Kidney (tissue), 13 donors: ENCODE measurements at regions not wholly inside any gene's neighbourhood (a gene's known extent, or its start where the extent isn't known, plus 50 kb on each side); places are given as distances from the start of the nearest gene placed in this dataset.
A peak's percentile ranks its signal among the peaks of the same experiment; 100 is the strongest.

Source experiments
- DNase-seq, 5 donors: peaks; one replicate each; pipeline ENCODE4 v3.0.0-alpha.2; 2013 to 2020
- FAIRE-seq: peaks from 2 replicates; lab custom pipeline; 2012; peaks lifted over from hg19 to GRCh38; lab: Jason Lieb, UNC
- H3K27ac ChIP-seq, 2 donors: one replicate each; pipeline ENCODE4 v1.7.0; 2013; ENCODE audit warnings: low read depth in 2 of 2, low read length in 2 of 2, inconsistent platforms in 1 of 2
- H3K27me3 ChIP-seq: one replicate; pipeline ENCODE4 v1.7.1; 2013; ENCODE audit warnings: low read length, inconsistent platforms; ENCODE audit not compliant: control insufficient read depth, insufficient read depth
- H3K36me3 ChIP-seq, 3 donors: one replicate each; pipeline versions ENCODE4 v1.7.0 to v1.7.1; 2013; ENCODE audit warnings: low read length in 3 of 3, control low read depth in 1 of 3, inconsistent platforms in 1 of 3; ENCODE audit not compliant: insufficient read depth in 3 of 3, control insufficient read depth in 2 of 3
- H3K4me1 ChIP-seq, 3 donors: one replicate each; pipeline versions ENCODE4 v1.7.0 to v1.7.1; 2013; ENCODE audit warnings: low read length in 3 of 3, inconsistent platforms in 1 of 3, low read depth in 1 of 3; ENCODE audit not compliant: control insufficient read depth in 2 of 3, insufficient read depth in 2 of 3
- H3K4me3 ChIP-seq, 3 donors: one replicate each; pipeline versions ENCODE4 v1.7.0 to v1.8.1; 2013; ENCODE audit warnings: low read length in 3 of 3, control low read depth in 1 of 3, inconsistent platforms in 1 of 3
- H3K9ac ChIP-seq, 3 donors: one replicate each; pipeline versions ENCODE4 v1.7.0 to v1.7.1; 2013; ENCODE audit warnings: low read length in 3 of 3, control low read depth in 1 of 3, inconsistent platforms in 1 of 3
- H3K9me3 ChIP-seq, 3 donors: one replicate each; pipeline versions ENCODE4 v1.7.0 to v1.7.1; 2013; ENCODE audit warnings: low read length in 3 of 3, control low read depth in 1 of 3, inconsistent platforms in 1 of 3; ENCODE audit not compliant: control insufficient read depth in 2 of 3, insufficient read depth in 1 of 3
- intact Hi-C: fragments of 100-400 bp; cut with DNase I; formaldehyde crosslinking; loops from one replicate; pipeline ENCODE4 v1.11.1; 2022
- TF ChIP-seq, protein P1 (sequence below): IDR thresholded peaks from 3 replicates; pipeline ENCODE4 v1.5.1; 2012; ENCODE audit warnings: mild to moderate bottlenecking, moderate library complexity, borderline replicate concordance; ENCODE audit not compliant: insufficient read depth; ENCODE audit errors: extremely low read depth
- donor health status: control.
- donor health status: control.
- donor health status: control.
- donor health status: control.
- donor health status: control.
- donor health status: DM: yes; HTN: yes; CAD: no.
- donor health status: Normal renal cell carcinoma (clear cell type).

GRCh38 chr15:37731146-37731746, 203.2 kb upstream of the TMCO5A start:
- intact Hi-C loops, result no loop called here
- FAIRE-seq, result no peak
- H3K9me3 ChIP-seq, result no peaks in the 10 kb centered on the region

GRCh38 chr15:37733628-37734027, 200.8 kb upstream of the TMCO5A start:
- DNase-seq (no peak), FAIRE-seq (no peak)
- H3K27ac ChIP-seq, result no peak overlapping the region
- H3K36me3 ChIP-seq, result no peaks in the 10 kb centered on the region
- no peaks in the 10 kb centered on the region for H3K27me3 ChIP-seq
- no peak overlapping the region for H3K9ac ChIP-seq
- no peaks in the 10 kb centered on the region for H3K9me3 ChIP-seq
- H3K4me1 ChIP-seq, result no peaks in the 10 kb centered on the region
- no peak overlapping the region for H3K4me3 ChIP-seq
- TF ChIP-seq, protein P1, sequence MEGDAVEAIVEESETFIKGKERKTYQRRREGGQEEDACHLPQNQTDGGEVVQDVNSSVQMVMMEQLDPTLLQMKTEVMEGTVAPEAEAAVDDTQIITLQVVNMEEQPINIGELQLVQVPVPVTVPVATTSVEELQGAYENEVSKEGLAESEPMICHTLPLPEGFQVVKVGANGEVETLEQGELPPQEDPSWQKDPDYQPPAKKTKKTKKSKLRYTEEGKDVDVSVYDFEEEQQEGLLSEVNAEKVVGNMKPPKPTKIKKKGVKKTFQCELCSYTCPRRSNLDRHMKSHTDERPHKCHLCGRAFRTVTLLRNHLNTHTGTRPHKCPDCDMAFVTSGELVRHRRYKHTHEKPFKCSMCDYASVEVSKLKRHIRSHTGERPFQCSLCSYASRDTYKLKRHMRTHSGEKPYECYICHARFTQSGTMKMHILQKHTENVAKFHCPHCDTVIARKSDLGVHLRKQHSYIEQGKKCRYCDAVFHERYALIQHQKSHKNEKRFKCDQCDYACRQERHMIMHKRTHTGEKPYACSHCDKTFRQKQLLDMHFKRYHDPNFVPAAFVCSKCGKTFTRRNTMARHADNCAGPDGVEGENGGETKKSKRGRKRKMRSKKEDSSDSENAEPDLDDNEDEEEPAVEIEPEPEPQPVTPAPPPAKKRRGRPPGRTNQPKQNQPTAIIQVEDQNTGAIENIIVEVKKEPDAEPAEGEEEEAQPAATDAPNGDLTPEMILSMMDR, result no peak
- intact Hi-C loops, result no loop called here

More at GRCh38 chr15:37731146-37731746, 203.2 kb upstream of the TMCO5A start:
- Histone ChIP-seq H3K9ac (no peak overlapping the region), H3K4me3 (no peak overlapping the region), H3K36me3 (no peaks in the 10 kb centered on the region), H3K4me1 (no peaks in the 10 kb centered on the region), H3K27me3 (no peaks in the 10 kb centered on the region), H3K27ac (no peak overlapping the region)
- TF ChIP-seq, protein P1, result no peak
- no peak for DNase-seq

GRCh38 chr15:37740623-37741141, 193.8 kb upstream of the TMCO5A start:
- no peaks in the 10 kb centered on the region for H3K4me1 ChIP-seq
- H3K27me3 ChIP-seq, result no peaks in the 10 kb centered on the region
- no peaks in the 10 kb centered on the region for H3K36me3 ChIP-seq
- H3K9me3 ChIP-seq, result no peaks in the 10 kb centered on the region
- FAIRE-seq (no peak), DNase-seq (peak in 1 of 5 donors; percentile 3)
- intact Hi-C loops, result no loop called here
- TF ChIP-seq, protein P1, result no peak
- no peak overlapping the region for H3K4me3 ChIP-seq
- no peak overlapping the region for H3K27ac ChIP-seq
- H3K9ac ChIP-seq, result no peak overlapping the region
